Stomach (tissue), 4 donors: ENCODE measurements at regions not wholly inside any gene's neighbourhood (a gene's known extent, or its start where the extent isn't known, plus 50 kb on each side); places are given as distances from the start of the nearest gene placed in this dataset.

ENCODE experiments used
- CTCF ChIP-seq, 7 experiments: fragments of 450-650 bp in 4 of 7; fragments of 200-600 bp in 3 of 7; sonication (generic) in 3 of 7; IDR thresholded peaks; one replicate each; pipeline ENCODE4 v1.5.1; 2016 to 2019; ENCODE audit warnings: antibody characterized with exemption in 7 of 7, control low read depth in 2 of 7, mild to moderate bottlenecking in 1 of 7
- EP300 ChIP-seq: sonication (generic); formaldehyde crosslinking; IDR thresholded peaks from one replicate; pipeline ENCODE4 v1.6.1; 2017; ENCODE audit warnings: antibody characterized with exemption
- POLR2A ChIP-seq, 4 donors: fragments of 450-650 bp; IDR thresholded peaks; one replicate each; pipeline ENCODE4 v1.6.1; 2016; ENCODE audit warnings: antibody characterized with exemption in 4 of 4, control low read depth in 2 of 4, mild to moderate bottlenecking in 1 of 4, moderate library complexity in 1 of 4
- POLR2AphosphoS5 ChIP-seq, 3 donors: sonication (generic); formaldehyde crosslinking; IDR thresholded peaks; one replicate each; pipeline ENCODE4 v1.6.1; 2016; ENCODE audit warnings: antibody characterized with exemption in 3 of 3

DNA sequence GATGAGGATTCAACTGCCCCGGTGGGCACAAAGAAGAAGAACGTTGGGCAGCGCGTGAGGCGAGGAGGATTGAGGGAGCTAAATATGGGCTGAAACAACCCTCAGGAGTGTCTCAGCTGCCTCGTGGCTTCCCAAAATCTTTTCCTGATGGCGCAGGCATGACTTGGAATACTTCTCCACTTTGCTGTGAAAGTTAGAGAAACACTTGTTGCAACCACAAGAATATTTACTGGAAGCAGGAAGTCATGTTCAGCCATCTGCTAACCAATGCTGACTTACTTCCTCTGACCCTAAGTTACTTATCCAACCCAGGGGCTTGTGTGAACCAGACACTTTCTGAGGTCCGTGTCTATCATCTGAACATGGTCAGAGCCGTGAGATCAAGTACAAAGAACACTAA, 148.8 kb downstream of the ARL4C start:
- no peak for TF ChIP-seq POLR2A (IDR thresholded peaks at IDR 0.05)
- TF ChIP-seq CTCF (IDR thresholded peaks at IDR 0.05): no peak
- no peak for TF ChIP-seq POLR2AphosphoS5 (IDR thresholded peaks at IDR 0.05)
- no peak for TF ChIP-seq EP300
